GM21390 (cell line): ENCODE measurements at regions not wholly inside any gene's neighbourhood (a gene's known extent, or its start where the extent isn't known, plus 50 kb on each side); places are given as distances from the start of the nearest gene placed in this dataset.
A peak's percentile ranks its signal among the peaks of the same experiment; 100 is the strongest.

Source experiments
- ATAC-seq: cut with Tn5 transposase; IDR thresholded peaks from one replicate; pipeline ENCODE4 v1.9.1; 2021; ENCODE audit not compliant: unreplicated experiment

- ATAC-seq, result no peak
Measured at GRCh38 chr3:24968036-24968435, 460.0 kb upstream of the RARB start.

GRCh38 chr3:24972491-24972890, 455.6 kb upstream of the RARB start:
- no peak for ATAC-seq

- ATAC-seq, result no peak
Measured at GRCh38 chr3:24981309-24981708, 446.8 kb upstream of the RARB start.

DNA sequence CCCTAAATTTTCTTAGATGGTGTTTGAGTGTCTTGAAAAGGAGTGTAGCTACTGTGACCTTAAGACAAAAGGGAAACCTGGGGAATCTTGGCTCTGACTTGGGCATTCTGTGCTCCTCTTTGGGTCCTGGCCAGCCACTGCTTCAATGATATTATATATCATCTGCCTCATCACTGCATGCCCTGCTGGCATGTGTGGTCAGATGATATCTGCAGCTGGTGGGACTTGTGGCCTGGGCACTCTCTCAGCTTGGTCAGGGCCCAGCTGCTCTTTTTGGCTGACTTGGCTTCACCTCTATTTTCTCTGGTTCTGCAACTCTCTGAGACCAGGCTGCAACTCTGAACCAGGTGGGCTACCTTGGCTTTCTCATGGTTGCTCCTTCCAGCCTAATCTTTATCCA, 446.1 kb upstream of the RARB start:
- no peak for ATAC-seq

DNA sequence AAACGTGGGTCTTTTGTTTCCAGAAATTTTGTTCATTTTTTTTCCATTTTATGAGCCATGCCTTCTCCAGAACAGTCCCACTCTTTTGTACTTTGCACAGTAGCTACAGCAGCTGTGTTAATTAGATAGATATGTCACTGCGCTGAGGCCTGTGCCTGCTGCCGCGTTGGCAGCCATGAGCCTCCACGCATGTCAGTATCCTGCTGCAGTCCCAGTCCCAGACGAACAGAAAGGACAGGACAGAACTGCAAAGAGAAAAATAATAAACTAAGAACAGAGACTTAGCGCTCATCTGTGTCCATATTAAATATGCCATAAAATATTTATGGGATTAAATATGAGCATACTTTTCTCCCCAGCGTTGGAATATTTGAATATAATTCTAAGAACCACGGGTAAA, 442.4 kb upstream of the RARB start:
- ATAC-seq, result no peak

- ATAC-seq, result no peak
Measured at GRCh38 chr3:24986612-24987011, 441.5 kb upstream of the RARB start.

- no peak for ATAC-seq
Measured at GRCh38 chr3:24999357-24999756, 428.7 kb upstream of the RARB start.

GRCh38 chr3:25000971-25001591, 427.0 kb upstream of the RARB start:
- ATAC-seq, result no peak

DNA sequence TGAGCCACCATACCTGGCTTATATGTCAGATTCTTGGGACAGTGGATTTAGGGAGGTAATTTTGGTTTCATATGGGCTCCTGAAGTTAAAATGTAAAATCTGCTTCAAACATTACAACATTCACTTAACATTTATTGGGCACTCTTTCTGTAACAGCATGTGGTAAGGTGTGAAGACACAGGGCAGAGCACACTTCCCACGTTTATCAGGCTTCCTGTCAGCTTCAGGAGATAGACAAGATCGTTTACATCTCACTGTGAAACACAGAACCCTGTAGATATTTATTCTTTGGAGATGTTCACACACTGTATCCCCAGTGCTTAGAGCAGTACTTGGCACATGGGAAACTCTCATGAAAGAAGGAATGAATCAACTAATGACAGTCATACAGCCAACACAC, 426.0 kb upstream of the RARB start:
- no peak for ATAC-seq

DNA sequence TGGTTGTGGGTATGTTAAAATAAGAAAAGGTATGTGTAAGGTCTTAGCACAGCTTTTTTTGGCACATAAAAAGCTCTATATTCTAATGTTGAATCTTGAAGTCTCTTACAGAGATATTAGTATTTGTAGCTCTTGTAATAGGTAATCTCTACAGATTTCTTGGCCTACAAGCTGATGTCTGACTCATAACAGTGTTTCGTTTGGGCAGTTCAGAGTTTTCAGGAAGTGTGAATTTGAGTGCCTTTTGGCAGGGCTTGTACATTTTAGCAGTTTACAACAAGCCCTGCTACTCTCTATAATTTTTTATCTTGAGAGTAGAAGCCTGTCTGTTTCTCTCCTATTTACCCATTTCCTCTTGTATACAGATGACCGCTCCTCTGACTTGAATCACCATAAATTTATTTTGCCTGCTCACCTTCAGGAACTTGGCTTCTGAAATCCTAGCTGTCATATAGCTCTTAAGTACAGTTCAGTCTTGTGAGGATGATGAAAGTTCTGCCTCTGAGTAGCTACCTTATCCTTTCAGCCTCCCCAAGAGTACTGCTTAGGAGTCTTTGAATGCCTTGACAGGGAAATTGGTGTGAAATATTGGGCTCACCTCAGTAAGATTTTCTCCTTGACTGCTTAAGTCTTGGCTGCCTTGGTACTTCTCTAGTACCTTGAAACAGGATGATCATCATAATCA, 419.9 kb upstream of the RARB start:
- ATAC-seq, result peak; percentile 99

DNA sequence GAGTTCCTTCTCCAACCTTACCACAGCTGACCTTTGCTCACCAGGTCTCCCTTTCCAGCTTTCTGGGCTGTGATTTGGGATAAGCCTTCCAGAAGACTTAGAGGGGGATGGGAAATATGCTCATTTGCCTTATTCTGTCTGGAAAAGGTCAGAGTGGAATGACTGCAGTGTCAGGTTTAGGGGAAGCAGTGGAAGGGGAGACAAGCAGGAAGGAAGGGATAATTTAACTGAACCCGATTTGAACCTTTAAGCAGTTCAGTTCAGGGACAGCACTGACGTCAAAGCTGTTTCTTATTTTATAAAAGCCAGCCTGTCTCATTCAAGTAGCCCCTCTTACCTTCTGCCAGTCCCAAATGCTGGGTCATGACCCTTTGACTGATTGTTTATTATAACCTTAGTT, 418.4 kb upstream of the RARB start:
- ATAC-seq, result no peak

- ATAC-seq, result no peak
Measured at GRCh38 chr3:25015599-25015998, 412.5 kb upstream of the RARB start.

GRCh38 chr3:25018909-25019308, 409.2 kb upstream of the RARB start:
- no peak for ATAC-seq

DNA sequence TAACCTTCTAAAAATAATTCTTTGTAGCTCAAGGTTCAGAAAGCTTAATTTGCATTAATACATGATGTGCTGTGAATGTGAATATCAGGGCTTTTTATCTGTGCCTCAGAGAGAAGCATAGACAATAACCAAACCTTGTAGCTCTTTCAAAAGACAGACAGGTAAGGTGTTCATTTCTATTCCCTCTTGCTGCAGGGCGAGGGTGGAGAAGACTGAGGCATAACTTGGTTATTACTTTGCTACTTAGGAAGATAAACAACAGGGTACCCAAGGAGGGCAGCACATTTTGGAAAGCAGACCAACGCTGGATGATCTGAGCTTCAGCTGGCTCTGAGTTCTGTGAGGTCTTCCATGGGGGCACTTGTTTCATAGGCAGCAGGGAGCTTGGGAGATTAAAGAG, 408.6 kb upstream of the RARB start:
- ATAC-seq, result no peak

- no peak for ATAC-seq
Measured at GRCh38 chr3:25021816-25022215, 406.2 kb upstream of the RARB start.

DNA sequence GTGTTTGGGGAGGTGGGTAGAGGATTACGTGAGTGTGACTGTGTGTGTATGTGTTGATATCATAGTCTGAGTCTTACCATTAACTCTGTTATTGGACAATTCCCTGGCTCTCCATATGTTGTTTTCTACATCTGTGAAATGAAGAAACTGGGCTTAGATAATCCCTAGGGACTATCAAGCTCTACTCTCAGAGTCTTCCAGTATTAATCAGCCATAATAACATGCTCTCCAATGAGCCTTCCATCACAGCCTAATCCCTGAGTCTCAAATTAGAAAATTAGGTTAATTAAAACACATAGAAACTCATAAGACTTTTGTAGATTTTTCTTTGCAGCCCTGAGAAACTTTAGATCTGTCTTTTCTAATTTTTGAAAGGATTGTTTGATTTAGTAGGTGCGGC, 404.2 kb upstream of the RARB start:
- ATAC-seq, result no peak

DNA sequence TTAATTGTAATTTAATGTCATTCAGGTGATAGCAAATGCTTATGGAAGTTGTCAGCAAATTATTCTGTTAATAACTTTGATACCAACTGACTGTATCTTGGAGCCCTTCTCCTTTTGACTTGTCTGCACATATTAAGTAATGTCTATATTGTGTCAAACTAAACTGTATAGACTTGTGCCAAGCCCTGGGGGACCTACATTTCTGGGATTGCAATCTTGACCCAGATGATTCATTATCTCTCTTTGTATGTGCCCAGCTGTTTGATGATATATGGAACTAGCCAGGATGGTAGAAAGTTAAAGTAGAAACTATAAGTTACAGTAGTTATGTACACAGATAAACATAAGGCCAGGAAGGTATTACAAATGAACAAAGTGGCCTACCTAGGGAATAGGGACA, 402.8 kb upstream of the RARB start:
- no peak for ATAC-seq

DNA sequence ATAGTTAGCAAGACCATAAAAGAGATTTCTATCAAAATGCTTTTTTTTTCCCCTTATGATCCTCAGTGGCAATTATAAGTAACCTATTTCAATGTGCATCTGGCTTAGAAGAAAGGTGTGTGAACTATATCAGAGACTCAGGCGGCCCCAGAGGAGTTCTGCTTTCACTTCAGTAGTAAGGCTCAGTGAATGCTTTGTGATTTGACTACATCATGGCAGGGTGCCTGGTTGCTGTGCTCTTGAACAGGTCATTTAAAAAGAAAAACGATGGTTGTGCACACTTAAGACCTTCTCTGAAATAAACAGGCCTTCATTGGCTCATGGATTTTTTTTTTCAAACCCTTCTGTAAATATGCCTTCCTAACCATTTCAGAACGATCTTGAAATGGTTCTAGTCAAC, 400.4 kb upstream of the RARB start:
- no peak for ATAC-seq

DNA sequence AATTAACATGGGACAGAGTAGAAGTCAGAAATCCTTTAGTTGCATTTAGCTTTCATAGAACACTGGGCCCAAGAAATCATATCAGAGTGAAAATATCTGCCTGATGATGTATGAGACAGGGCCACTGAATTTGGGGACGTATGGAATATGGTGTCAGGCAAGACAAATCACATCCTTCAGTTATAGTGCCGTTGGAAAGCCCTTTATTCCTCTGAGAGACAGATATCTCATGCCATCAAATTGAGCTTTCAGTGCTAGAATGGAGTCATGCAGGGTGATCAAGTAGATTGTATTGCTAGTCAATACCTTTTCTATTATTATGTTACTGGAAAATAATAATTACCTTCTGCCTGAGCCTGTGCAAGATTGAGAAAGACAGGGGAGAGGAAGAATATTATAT, 398.2 kb upstream of the RARB start:
- no peak for ATAC-seq

DNA sequence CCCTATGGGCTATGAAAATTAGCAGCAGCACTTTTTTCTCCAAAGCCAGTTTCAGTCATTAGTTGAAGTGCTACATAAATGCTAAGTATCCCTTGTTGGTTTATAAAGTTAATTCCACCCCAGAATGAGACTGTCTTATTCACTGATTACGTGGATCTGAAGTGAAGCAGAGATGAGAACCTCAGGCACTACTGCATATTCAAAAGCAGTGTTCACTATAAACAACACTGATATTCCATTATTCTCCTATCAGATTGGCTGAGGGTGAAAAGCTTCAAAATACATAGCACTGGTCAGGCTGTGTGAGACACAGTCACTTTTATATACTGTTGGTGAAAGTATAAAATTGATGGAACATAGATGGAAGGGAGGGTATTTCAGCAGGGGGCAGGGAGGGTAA, 395.7 kb upstream of the RARB start:
- ATAC-seq, result no peak

DNA sequence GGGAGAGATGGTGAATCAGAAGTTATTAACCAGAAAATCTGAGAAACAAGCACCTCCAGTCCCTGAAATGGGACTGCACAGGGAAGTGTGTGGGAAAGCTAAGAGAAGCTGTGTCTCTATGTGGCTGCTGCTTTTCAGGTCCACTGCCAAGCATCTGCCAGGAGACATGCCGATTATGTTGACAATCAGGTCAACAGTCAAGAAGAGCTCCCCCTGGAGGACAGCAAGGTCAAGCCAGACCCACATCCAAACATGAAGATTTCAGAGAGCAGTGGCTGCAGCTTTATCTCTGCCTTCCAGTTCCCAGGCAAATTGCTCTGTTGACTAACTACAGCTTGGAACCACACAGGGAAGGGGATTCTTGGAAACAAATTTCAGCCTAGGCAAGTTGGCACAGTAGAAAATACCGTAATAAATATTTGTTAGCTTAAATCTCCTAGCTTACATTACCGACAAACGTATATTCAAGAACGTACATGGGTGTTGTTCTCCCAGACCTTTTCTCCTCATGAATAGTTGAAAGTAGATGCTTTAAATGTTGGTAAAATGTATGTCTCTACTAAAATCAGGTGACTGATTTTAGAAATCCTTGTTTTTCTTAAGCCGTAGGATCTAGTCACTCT, 394.5 kb upstream of the RARB start:
- ATAC-seq, result peak; percentile 91

- no peak for ATAC-seq
Measured at GRCh38 chr3:25035526-25035925, 392.5 kb upstream of the RARB start.

DNA sequence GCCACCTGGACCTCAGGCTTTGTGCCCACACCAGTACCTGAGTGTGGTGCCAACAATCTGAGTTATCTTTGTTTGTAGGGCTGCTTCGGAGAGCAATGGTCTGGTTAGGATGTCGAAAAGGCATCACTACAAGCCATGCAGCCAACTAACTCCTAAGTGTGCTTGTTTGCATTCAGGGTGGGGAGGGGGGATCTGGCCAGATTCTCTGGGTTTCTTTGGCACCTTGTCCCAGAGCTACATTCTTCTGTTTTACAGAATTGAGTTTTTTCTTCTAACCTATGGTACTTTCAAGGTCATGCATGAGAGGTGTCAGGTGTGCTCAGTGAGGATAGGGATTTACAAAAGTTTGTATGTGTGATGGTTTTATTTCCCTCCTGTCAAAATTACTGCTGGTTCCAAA, 391.4 kb upstream of the RARB start:
- no peak for ATAC-seq
